GM19239 (cell line): ENCODE measurements at regions not wholly inside any gene's neighbourhood (a gene's known extent, or its start where the extent isn't known, plus 50 kb on each side); places are given as distances from the start of the nearest gene placed in this dataset.

Experiments used
- DNase-seq: peaks from one replicate; pipeline ENCODE4 v3.0.0; 2011; ENCODE audit warnings: low spot score; ENCODE audit not compliant: insufficient read length
- FAIRE-seq: peaks from 2 replicates; lab custom pipeline; 2011; peaks lifted over from hg19 to GRCh38; lab: Jason Lieb, UNC

DNA sequence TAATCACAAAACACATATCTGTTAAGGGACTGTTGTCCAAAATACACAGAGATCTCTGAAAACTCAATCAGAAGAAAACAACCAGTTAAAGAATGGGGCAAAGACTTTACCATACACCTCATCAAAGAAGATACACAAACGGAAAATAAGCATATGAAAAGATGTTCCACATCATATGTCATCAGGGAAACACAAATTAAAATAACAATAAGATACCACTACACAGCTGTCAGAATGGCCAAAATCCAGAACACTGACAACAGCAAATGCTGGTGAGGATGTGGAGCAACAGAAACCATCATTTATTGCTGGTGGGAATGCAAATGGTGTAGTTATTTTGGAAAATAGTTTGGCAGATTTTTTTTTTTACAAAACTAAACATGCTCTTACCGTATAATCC, 220.5 kb upstream of the FOXN3 start:
- FAIRE-seq (no peak), DNase-seq (no peak)

DNA sequence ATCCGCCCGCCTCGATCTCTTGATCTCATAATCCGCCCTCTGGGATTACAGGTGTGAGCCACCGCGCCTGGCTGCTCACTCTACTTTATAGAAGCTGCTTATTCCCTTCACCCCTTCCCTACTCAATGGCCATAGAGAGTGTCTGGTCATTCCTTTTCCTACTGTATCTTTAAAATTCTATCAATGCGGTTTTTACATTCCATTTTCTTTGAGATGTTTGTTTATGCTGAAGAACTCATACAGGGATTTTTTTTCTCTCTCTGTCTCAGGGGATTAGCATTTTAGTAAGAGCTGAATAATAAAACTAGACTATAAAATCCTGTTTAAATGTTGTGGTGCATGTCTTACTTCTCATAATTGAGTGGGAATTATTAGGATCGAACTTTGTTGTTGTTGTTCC, 218.6 kb upstream of the FOXN3 start:
- FAIRE-seq (no peak), DNase-seq (no peak)

DNA sequence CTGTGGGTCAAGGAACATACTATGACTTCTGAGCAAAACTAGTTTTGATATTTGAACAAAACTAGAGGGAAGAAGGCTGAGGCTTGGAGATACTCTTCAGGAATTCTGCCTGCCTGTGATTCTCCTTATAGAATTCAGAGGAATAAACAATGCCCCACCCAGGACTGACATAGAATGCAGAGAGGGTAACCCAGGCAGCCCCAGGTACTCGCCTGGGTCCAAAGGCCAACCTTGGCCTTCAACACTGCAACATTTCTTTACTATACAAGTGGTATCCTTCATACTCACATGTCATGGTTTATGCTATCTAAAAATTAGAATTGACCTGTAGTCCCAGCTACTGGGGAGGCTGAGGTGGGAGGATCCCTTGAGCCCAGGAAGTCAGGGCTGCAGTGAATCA, 217.0 kb upstream of the FOXN3 start:
- peak; percentile 66 for FAIRE-seq
- no peak for DNase-seq

DNA sequence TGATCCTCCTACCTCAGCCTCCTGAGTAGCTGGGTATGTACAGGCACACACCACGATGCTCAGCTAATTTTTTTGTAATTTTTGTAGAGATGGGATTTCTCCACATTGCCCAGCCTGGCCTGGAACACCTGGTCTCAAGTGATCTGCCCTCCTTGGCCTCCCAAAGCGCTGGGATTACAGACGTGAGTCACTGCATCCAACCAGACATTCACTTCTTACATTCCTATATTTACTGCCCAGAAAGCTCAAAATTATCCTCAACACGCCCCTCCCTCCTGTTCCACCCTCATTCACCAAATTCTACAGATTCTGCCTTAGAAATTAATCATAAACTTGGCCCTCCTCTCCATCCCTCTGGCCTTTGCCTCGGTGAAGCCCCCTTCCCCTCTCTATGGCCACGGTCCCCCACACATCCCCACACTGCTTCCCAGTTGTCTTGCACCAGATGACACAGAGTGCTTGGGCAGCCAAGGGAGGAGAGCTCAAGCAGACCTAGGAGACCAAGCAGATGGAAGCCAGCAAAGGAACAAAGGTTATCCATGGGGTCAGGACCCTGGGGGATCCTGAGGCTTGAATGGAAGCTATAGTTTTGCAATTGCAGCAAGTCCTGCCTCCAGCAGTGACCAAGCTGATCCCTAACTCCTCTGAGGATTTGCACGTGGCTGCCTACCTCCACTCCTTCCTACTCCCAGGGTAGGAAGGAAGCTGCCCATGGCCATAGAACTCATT, 213.2 kb upstream of the FOXN3 start:
- DNase-seq (no peak), FAIRE-seq (no peak)

DNA sequence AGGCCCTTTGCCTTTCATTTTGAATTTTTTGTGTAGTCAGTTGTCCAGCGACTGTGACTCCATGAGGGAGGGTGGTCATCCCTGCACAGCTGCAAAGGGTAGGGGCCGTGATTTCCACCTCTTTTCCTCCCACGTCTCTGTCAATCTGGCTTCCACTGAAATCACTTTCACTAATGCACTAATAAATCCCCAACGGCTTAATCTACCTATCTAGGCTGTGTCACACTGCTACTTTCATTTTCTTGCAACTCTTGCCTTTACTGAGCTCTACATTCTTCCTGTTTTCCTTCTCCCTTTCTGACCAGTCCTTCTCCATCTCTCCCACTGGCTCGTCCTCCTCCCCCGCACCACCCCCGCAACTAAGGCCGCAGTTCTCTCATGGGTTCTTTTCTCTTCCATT, 212.3 kb upstream of the FOXN3 start:
- DNase-seq (no peak), FAIRE-seq (peak; percentile 28)

DNA sequence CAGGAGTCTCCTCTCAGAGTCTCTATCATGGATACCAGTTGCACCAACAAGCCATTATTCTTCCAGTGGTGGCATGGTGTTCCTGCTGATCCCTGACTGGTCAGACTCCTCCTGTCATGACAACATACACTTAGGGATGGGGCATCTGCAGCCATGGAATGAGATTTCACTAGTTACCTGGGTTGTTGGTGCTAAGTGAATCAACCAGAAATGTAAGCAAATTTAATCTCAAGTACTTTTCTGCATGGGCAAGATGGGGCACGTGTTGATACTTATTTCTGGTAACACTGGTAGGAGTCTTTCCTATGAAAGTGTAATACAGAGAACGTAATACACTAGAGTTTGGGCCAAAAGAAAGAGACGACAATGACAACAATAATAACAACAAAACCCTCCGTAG, 211.5 kb upstream of the FOXN3 start:
- DNase-seq (no peak), FAIRE-seq (no peak)

DNA sequence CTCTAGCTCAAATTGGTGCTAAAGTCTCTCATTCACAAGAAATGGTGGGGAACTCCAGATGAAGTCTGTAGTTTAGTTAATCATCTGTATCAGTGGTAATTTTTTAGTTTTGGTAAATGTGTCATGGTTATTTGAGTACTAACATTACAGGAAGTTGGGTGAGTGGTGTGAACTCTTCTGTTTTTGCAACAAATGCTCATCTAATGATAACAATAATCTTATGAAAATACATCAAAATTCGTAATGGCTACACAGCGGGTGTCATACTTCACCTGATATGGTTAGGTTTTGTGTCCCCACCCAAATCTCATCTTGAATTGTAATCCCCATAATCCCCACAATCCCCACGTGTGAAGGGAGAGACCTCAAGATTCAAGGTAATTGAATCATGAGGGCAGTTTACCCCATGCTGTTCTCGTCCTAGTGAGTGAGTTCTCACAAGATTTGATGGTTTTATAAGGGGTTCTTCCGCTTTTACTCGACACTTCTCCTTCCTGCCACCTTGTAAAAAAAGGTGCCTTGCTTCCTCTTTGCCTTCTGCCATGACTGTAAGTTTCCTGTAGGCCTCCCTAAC, 209.3 kb upstream of the FOXN3 start:
- no peak for DNase-seq
- peak; percentile 60 for FAIRE-seq

DNA sequence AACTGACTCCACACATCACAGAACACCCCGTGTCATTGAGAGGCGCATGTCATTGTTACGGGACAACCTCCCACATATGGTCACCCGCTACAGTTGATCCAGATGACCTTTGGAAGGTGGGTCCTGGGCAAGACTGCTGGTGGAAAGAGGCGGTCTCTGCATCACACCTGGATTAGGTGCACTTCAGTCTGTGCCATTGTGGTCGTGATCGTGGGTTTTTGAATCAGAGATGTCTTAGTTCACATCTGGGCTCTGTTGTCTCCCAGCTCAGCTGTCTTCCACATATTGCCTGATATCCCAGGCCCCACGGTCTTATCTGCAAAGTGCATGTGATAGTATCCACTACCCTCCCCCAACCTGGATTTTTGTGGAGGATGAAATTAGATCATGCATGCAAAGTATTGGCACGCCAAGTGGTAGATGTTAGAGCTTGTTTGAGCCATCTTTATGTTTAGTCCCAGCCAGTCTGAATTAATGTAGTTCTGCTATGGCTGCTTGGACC, 208.7 kb upstream of the FOXN3 start:
- DNase-seq, result no peak
- no peak for FAIRE-seq

DNA sequence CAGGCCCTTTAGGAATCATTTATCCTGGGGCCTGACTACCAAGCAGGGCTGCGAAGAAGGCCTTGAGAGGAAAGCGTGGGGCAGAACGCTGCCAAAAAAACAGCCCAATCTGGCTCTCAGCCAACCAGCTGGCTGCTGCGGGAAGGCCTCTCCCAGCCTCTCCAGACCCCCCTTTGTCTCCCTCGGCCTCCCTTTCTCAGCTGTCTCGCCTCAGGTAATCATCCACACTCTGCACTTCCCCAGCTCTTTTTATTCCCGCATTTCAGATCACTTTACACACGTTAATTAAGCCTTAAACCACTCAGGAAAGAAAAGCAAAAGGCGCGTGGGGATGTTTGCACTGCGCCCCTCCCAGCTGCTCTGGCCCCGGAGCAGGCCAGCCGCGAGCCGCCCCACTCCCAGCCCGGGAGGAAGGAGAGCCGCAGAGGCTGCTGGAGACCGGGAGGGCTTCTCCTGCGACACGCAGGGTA, 208.2 kb upstream of the FOXN3 start:
- DNase-seq (no peak), FAIRE-seq (no peak)

DNA sequence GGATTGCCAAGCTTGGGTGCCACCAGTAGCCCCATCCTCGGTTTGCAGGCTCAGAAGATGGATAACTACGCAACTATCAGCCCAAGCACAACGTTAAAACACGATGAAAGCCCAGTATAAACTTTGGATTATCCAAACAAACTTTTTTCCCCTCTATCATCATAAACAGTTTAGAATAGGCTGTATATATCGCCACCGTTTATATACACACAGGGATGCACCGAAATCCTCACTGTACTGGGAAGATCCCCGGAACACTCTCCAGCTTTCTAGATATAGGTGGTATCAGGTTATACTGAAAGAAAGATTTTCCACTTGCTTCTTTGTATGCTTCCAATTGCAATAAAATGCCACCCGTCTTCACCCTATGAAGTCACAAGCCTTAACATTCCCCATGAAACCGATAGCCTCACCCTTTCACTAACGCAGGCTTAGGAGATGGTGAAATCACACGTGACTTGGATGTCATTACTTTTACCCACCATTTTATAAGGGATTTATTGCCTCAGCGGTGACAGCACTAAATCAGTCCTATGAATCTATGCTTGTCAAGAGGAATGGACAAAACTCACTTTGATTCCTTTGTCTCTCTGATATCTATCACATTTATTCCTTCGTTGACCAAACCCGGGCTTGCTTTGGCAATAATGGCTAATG, 207.6 kb upstream of the FOXN3 start:
- DNase-seq (no peak), FAIRE-seq (no peak)

DNA sequence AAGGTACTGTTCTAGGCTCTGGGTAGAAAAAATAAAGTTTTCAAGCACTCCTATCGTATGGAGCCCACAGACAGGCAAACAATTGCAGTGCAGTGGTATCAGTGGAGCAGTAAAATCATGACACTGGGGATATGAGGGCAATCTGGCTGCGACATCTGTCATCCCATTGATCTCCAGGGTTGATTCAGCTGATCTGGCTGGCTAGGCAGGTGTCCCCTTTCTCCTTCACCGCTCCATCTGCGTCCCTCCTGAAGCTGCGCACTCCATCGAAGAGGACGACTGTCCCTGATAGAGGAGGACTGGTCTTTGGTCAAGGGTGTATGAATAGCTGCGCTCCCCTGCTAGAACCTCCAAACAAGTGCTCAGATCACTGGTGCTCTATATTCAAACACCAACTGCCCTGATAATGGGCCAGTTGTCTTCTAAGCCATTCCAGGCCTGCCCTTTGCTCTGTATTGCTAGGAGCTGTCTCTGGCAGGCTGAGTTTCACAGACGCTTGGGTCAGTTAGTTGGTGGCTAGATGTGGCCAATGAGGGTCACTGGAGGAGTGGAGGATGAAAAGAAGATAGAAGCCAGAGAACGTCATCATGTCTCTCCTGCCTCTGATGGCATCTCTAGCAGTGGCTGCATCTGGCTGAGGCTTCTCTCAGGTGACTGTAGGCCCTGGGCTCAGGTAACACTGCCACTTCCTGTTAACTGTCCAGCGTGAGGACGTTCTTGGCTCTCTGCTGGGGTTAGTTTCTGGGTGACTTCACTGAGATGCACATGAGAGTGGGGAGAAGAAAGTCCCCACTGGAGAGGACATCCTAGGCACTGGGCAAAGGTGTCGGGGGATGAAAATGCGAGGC, 205.0 kb upstream of the FOXN3 start:
- no peak for FAIRE-seq
- DNase-seq, result no peak

DNA sequence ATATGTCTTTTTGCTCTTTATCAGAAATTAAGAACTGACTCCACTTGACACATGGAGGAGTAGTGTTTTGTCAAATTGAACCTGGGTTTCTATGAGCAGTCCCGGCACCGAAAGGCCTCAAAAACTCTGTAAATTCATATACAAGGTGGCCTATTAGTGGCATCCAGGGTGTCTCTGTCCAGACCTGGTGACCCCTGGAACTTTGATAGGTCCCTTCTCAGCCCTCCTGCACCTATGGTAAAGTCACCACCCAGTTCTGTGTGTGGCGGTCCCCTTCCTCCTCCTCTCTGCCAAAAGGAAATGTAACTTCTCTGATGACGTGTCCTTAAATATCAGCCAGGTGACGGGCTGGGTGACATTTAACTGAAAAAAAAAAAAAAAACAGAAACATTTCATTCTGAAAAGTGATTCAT, 204.0 kb upstream of the FOXN3 start:
- DNase-seq (no peak), FAIRE-seq (peak; percentile 62)

DNA sequence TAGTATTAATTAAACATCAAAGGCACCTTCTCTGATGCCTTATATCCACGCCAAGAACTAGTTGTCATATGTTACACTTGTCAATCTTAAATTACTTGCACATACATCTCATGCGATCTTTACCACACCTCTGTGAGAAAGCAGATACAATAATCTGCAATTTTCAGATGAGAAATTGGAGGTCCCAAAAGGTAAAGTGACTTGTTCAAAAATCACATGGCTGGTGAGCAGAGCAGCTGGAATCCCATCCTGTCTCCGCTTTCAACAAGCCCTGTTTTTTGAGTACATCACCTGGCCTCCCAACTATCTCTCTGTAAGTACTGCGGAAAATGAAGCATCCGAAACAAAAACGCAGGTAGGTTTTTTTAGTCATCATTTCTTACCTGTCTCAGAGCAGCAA, 203.4 kb upstream of the FOXN3 start:
- FAIRE-seq, result no peak
- DNase-seq, result no peak

DNA sequence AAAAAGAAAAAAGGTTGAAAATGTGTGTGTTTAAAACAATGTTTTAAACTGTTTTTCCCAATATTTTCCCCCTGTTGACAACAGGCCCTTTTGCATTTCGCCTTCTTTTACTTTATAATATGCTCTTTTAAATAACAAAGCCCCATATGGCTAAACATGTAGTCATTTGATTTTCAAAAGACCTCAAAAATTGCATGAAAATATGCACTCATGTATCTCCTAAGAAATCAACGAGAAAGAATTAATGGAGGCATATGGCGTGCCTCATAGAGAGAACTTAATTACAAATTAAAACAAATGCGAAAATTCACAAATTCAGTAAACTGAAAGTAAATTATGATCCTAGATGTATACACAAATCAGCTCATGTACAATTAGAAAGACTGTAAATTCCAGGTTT, 202.6 kb upstream of the FOXN3 start:
- DNase-seq (no peak), FAIRE-seq (peak; percentile 23)

DNA sequence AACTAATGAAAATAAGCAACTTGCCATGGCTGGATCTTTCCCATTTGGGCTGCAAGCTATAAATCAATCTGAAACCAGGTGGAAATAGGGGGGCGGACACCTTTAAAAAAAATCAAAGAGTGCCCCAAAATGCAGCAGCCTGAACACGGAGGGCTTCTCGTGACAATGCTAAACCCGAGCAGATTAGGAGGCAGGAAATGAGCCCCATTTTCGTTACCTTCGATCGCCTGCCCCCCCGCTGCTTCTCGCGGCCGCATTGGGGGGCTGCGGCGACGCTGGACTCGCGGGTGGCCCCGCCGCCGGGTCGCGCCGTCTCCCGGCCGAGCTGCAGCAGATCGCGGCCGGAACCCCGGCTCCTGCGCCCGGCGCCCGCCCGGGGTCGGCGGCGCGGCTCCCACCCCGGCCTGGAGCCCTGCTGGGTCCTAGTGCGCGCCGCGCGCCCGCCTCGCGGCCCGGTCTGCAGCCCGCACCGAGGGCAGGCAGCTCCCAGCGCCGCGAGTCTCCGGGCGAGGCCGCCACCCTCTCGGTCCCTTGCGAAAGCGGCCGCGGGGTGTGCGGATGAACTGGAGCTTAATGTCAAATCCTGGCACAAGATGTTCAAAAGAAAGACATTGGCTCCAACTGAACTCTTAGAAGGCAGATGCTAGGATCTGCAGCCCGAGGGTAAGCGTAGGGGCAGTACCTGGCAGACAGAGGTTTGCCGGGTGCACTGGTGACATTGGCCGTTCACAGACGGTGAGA, 201.9 kb upstream of the FOXN3 start:
- DNase-seq, result peak; percentile 60
- peak; percentile 70 for FAIRE-seq

DNA sequence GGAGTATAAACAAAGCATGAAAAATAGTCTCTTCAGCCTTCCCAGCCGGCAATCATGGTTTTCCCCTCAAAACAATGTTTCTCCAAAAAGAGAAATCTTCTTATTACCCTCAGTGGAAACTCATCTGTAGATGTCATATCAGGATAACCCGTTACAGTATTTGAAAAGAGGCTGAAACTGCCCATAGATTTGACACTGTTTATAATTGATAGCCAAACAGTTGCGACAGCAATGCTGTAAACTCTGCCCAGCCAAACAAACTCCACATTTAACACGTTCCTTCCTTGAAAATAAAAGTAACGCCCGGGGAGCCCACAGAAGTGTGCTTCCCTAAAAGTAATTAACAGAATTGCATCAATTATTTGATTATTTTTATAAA, 201.3 kb upstream of the FOXN3 start:
- FAIRE-seq, result peak; percentile 26
- DNase-seq, result no peak

DNA sequence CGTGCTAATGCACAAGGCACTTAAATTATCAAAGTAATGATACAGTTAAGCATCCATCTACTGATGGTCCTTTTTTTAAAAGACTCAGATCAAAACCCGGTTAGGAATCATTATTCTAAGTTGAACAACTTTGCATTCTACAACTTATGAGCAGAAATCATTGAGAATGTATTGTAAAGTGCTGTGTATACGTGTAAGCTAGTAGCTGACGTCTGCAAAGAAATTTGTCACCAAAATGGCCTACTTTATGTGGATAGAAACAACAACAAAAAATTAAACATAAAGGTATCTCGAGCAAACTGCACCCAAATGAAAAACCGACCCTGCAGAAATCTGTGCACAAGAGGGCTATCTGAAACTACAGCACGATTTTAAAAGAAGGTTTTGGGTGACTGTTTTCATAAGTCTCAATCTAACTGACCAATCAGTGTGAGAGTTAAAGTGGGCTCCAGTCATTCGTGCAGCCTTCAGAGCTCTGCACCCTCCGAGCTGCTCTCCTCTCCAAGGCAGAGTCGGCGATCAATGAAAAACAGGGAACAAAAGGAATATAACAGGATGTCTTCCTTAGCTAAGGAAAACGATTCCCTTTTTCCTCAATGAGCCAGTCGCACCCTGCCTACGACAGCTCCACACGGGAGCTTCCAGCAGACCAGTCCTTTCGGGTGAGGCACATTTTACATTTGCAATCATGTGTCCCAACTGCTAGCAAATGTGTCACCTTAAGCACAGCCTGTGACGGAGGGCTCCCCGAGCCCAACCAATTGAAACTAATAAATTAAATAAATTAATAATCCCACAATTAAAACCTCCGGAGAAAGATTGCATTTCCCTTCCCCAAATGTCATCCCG, 200.7 kb upstream of the FOXN3 start:
- peak; percentile 81 for FAIRE-seq

DNA sequence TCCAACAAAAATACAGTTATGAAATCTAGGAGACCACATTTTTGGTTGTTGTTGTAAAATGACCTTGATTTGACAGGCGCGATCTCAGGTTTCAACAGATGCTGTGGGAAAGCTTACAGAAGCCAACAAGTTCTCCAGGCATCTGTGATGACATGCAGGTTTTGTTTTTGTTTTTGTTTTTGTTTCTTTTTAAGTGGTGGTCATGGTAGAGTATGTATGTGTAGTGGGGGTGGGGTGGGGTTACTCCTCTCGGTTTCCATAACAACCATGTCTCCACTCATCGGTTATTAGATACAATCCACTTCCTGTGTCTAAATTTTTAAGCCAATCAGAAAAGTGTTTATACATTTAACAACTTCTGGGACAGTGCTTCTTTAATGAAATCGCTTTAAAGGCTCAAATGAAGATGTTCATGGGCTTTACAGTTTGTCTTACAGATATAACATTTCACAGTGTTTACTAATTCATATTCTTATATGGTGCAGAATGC, 199.9 kb upstream of the FOXN3 start:
- FAIRE-seq, result peak; percentile 90
- DNase-seq, result peak; percentile 63

More for the DNA sequence above, 200.7 kb upstream of the FOXN3 start:
- DNase-seq, result peak; percentile 34

DNA sequence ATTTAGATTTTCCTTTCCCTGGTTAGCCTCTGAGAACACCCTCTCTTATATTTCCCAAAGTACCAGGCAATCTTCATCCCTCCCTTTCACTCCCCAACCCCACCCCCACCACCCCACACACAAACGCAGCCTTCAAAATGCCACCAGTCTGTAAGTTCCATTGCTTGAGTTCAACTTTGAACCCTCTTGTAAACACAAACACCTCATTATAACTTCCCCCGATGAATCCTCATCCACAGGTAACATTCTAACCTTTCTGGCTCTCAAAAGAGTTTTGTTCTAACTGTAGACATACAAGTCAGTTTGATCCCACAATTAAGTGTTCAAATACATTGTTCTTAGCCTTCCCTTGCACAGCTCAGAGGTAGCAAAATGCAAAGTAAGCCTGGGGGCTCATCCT, 199.4 kb upstream of the FOXN3 start:
- DNase-seq (no peak), FAIRE-seq (no peak)
